Posterior cingulate gyrus (tissue), 11 donors: ENCODE measurements at regions not wholly inside any gene's neighbourhood (a gene's known extent, or its start where the extent isn't known, plus 50 kb on each side); places are given as distances from the start of the nearest gene placed in this dataset.
"Not testable (repeated sequence)": the region's sequence is repeated elsewhere in the genome, so short reads cannot be mapped to it uniquely, and the experiment has no call there.

Source experiments
- DNase-seq, 10 donors: peaks; one replicate each; pipeline versions ENCODE4 v3.0.0 to v3.0.0-alpha.2; 2020 to 2021; ENCODE audit warnings: mixed read lengths in 3 of 10
- intact Hi-C: fragments of 100-400 bp; cut with DNase I; formaldehyde crosslinking; loops from one replicate; pipeline ENCODE4 v1.15.1; 2023

DNA sequence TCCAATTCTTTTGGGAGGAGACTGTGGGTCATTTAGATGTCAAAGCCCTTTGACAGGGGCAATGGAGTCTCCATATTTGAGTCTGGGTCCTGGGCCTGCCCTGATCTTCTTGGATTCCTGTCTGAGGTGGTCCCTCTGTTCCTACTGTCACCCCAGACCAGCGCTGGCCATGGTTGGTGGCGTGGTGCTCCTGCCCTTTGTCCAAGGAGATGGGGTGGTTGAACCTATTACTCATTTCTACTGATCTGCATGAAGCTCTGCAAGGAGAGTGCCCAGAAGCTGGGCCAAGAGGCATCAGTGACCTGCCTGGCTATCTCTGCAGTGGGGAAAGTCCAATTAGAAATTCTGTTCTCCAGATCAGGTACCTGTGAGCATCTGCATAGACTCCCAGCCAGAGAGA lies 355.6 kb upstream of the NUPR2 start:
- intact Hi-C loops = no loop called here
- no peak for DNase-seq

DNA sequence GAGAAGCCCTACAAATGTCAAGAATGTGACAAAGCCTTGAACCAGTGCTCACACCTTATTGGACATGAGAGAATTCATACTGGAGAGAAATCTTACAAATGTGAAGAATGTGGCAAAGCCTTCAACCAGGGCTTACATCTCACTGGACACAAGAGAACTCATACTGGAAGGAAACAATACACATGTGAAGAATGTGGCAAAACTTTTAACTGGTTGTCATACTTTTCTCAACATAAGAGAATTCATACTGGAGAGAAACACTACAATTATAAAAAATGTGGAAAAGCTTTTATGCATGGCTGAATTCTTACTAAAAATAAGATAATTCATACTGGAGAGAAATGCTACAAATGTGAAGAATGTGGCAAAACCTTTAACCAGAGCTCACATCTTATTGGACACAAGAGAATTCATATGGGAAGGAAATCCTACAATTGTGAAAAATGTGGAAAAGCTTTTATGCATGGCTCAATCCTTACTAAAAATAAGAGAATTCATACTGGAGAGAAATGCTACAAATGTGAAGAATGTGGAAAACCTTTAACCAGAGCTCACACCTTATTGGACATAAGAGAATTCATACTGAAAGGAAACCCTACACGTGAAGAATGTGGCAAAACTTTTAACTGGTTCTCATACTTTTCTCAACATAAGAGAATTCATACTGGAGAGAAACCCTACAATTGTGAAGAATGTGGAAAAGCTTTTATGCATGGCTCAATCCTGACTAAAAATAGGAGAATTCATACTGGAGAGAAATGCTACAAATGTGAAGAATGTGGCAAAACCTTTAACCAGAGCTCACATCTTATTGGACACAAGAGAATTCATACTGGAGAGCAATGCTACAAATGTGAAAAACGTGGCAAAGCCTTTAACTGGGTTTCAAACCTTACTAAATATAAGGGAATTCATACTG lies 350.6 kb upstream of the NUPR2 start:
- DNase-seq, intact Hi-C loops: not testable (repeated sequence)

DNA sequence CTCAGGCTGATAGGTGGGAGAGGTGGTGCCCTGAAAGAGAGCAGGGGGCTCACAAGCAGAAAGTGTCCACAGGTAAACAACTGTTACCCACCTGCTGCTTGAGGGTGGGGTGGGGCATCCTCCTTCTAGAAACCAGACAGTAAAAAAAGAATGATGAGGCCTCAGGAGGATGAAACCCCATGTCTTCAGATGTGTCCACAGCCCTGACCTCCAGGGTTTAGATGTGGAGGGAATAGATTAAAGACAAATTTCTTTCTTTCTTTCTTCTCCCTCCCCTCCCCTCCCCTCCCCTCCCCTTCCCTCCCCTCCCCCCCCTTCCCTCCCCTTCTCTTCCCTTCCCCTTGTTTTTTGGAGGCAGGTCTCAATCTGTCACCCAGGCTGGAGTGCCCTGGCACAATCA lies 333.5 kb upstream of the NUPR2 start:
- intact Hi-C loops = no loop called here
- DNase-seq = no peak

DNA sequence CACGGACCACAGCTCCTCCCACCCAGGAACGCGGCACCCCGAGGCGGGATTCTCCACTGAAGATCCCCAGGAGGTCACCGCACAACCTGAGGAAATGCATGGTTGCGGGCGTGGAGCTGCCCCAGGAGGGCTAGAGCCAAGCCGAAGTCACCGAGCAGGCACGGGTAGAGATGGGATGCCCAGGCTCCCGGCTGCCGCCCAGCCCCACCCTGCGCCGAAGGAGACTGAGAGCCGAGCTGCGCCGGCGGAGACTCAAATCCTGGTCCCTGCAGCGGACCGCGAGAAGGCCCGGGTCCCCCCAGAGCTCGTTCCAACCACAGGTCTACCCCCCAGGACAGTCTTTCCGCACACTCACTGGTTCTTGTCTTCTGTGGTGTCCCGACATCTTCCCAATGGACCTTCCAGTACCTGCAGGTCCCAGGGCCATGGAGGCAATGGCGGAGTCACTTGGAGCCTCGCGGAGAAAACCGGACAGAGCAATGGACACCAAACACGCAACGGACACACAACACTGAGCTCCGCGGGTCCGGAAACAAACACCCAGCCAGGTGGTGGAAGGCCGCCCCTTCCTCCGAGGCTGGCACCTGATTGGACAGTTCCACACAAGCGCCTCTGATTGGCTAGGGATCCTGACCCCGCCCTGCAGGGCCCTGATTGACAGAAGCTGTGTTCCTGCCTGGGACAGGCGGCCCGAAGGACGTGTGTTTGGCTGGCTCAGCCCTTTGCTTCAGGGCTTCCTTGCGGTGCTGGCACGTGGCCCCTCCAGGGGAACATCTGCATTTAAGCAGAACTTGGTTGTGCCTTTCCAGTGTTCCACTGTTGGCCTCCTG lies 331.9 kb upstream of the NUPR2 start:
- intact Hi-C loops = no loop called here
- peak in 4 of 10 donors; percentile 21 to 86 (median 80) for DNase-seq

DNA sequence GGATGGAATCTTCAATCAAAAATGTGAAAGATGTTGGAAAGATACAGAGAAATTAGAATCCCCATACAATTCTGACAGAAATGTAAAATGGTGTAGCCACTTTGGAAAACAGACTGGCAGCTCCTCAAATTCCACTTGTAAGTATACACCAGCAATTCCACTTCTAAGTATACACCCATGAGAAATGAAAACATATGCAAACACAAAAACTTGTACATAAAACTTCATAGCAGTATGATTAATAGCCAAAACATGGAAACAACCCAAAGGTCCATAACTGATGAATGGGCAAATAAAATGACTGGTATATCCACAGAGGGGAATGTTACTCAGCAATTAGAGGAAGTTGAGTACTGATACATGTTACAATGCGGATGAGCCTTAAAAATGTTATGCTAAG lies 304.3 kb upstream of the NUPR2 start:
- DNase-seq, intact Hi-C loops: not testable (repeated sequence)

DNA sequence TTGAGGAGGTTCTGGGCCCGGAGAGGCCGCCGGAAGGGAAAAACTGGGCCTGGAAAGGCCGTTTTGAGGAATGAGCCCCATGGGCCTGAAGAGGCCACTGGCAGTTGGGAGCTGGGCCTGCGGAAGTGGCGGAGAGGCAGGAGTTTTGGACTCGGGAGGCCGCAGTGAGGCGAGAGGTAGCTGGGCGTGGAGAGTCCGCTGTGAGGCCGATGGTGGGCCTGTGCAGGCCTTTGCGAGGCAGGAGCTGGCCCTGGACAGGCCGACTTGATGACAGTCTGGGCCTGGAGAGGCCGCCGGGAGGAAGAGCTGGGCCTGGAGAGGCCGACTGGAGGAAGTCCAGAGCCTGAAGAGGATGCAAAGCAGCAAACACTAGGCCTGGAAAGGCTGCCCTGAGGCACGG lies 259.0 kb upstream of the NUPR2 start:
- DNase-seq = no peak
- intact Hi-C loops = no loop called here

DNA sequence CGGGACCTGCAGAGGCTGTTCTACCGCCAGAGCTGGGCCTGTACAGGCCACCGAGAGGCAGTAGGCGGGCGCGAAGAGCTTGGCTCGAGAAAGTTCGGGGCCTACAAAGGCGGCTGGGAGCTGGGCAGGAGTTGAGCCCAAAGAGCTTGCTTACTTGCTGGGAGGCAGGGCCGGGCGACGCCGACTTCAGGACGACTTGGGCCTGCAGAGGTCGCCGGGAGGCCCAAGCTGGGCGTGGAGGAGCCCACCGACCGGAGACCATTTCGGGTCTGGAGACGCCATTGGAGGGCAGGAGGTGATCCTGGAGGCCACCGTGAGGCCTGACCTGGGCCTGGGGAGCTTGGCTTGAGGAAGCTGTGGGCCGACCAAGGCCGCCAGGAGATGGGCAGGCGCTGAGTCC lies 258.4 kb upstream of the NUPR2 start:
- intact Hi-C loops, DNase-seq: not testable (repeated sequence)

DNA sequence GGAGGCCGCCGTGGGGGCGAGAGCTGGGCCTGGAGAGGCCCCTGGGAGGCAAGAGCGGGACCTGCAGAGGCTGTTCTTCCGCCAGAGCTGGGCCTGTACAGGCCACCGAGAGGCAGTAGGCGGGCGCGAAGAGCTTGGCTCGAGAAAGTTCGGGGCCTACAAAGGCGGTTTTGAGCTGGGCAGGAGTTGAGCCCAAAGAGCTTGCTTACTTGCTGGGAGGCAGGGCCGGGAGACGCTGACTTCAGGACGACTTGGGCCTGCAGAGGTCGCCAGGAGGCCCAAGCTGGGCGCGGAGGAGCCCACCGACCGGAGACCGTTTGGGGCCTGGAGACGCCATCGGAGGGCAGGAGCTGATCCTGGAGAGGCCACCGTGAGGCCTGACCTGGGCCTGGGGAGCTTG lies 257.1 kb upstream of the NUPR2 start:
- intact Hi-C loops = not testable (repeated sequence)
- peak in 9 of 10 donors; percentile 7 to 100 (median 83) for DNase-seq

DNA sequence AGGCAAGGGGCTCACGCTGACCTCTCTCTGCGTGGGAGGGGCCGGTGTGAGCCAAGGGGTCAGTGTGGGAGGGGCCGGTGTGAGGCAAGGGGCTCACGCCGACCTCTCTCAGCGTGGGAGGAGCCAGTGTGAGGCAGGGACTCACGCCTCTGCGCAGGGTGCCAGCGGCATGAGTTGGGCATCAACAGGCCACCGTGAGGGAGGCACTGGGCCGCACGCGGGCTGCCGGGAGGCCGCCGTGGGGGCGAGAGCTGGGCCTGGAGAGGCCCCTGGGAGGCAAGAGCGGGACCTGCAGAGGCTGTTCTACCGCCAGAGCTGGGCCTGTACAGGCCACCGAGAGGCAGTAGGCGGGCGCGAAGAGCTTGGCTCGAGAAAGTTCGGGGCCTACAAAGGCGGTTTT lies 255.6 kb upstream of the NUPR2 start:
- peak in 6 of 10 donors; percentile 34 to 98 (median 78) for DNase-seq
- intact Hi-C loops = not testable (repeated sequence)

DNA sequence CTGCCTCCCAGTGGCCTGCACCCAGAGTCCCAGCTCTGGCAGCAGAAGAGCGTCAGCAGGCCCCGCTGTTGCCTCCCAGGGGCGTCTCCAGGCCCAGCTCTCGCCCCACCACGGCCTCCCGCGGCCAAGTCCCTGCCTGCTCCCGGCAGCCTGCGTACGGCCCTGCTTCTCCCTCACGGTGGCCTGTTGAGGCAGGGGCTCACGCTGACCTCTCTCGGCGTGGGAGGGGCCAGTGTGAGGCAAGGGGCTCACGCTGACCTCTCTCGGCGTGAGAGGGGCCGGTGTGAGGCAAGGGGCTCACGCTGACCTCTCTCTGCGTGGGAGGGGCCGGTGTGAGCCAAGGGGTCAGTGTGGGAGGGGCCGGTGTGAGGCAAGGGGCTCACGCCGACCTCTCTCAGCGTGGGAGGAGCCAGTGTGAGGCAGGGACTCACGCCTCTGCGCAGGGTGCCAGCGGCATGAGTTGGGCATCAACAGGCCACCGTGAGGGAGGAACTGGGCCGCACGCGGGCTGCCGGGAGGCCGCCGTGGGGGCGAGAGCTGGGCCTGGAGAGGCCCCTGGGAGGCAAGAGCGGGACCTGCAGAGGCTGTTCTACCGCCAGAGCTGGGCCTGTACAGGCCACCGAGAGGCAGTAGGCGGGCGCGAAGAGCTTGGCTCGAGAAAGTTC lies 254.1 kb upstream of the NUPR2 start:
- intact Hi-C loops, DNase-seq: not testable (repeated sequence)

DNA sequence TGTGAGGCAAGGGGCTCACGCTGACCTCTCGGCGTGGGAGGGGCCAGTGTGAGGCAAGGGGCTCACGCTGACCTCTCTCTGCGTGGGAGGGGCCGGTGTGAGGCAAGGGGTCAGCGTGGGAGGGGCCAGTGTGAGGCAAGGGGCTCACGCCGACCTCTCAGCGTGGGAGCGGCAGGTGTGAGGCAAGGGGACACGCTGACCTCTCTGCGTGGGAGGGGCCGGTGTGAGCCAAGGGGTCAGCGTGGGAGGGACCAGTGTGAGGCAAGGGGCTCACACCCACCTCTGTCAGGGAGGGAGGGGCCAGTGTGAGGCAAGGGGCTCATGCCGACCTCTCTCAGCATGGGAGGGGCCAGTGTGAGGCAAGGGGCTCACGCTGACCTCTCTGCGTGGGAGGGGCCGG lies 251.7 kb upstream of the NUPR2 start:
- DNase-seq, intact Hi-C loops: not testable (repeated sequence)

DNA sequence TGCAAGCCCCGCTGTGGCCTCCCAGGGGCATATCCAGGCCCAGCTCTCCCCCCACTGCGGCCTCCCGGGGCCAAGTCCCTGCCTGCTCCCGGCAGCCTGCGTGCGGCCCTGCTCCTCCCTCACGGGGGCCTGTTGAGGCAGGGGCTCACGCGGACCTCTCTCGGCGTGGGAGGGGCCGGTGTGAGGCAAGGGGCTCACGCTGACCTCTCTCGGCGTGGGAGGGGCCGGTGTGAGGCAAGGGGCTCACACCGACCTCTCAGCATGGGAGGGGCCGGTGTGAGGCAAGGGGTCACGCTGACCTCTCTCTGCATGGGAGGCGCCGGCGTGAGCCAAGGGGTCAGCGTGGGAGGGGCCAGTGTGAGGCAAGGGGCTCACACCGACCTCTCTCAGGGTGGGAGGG lies 251.2 kb upstream of the NUPR2 start:
- peak in 4 of 10 donors; percentile 10 to 95 (median 56) for DNase-seq

DNA sequence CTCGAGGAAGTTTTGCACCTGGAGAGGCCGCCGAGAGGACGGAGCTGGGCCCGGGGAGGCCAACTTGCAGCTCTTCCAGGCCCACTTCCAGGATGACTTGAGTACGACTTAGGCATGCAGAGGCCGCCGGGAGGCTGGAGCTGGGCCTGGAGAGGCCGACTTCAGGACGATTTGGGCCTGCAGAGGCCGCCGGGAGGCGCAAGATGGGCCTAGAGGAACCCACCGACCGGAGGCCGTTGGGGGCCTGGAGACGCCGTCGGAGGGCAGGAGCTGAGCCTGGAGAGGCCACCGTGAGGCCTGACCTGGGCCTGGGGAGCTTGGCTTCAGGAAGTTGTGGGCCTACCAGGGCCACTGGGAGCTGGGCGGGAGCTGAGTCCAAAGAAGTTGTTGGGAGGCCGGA lies 250.5 kb upstream of the NUPR2 start:
- intact Hi-C loops = not testable (repeated sequence)
- peak in 1 of 10 donors; percentile 84 for DNase-seq

More for the DNA sequence above, 251.2 kb upstream of the NUPR2 start:
- intact Hi-C loops = not testable (repeated sequence)

DNA sequence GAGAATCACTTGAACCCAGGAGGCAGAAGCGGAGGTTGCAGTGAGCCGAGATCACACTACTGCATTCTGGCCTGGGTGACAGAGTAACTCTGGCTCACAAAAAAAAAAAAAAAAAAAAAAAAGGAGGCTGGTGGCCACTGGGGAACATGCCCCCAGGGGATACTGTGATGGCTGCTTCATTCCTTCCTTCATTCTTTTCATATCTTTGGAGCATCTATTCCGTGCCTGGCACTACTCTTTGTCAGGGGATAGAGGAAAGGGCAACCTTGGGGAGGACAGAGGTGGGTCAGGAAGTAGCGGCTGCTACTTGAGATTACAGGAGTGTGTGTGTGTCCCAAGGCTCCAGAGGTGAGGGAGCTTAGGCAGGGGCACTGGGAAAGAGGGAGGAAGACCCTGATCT lies 236.4 kb upstream of the NUPR2 start:
- DNase-seq, intact Hi-C loops: not testable (repeated sequence)

DNA sequence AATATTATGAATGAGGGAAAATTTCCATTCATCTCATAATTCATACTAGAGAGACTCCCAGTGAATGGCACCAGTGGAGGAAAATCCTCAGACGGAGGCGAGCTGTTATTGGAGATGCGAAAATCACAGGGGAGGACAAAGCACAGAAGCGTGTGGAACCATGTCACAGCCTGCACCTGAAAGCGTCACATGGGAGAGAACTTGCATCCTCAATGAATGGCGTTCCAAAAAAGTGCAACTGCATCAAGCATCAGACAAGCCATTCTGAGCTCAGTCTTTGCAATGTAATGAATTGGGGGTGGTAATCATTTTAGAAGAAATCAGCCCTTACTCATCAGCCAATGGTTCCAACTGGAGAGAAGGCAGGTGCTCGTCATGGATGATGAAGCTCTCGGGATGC lies 235.0 kb upstream of the NUPR2 start:
- intact Hi-C loops, DNase-seq: not testable (repeated sequence)

DNA sequence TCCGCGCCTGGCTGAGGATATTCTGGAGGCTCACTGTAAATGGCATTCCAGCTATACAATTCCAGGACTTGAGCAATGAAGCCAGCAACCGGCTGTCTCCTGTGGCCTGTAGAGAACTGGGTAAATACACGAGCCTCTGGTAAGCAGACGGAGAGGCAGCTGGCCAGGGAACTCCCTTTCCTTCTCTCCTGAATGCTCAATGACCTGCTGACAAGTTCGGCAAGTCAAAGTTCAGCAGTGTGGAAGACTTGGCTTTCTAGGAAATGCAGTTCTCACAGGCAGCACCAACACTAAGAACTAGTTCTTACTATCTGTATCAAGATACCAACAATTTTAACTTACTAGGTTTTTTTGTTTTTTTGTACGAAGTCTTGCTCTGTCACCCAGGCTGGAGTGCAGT lies 232.1 kb upstream of the NUPR2 start:
- DNase-seq, intact Hi-C loops: not testable (repeated sequence)

DNA sequence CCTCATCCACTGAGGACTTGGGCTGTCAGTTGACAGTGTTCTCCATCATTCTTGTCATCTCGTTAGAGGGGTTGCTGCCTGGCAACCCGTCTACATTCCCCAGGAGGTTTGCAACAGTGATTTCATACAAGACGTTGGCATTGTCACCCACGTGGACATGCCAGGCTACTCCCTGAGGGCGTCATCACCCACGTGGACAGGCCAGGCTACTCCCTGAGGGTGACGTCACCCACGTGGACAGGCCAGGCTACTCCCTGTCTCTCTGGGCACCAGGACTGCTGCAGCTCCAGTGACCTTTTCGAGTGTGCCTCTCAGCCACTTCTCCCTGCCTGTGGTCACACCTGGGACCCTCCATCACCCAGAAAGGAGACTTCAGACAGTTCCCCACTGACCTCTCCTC lies 212.1 kb upstream of the NUPR2 start:
- intact Hi-C loops, DNase-seq: not testable (repeated sequence)

DNA sequence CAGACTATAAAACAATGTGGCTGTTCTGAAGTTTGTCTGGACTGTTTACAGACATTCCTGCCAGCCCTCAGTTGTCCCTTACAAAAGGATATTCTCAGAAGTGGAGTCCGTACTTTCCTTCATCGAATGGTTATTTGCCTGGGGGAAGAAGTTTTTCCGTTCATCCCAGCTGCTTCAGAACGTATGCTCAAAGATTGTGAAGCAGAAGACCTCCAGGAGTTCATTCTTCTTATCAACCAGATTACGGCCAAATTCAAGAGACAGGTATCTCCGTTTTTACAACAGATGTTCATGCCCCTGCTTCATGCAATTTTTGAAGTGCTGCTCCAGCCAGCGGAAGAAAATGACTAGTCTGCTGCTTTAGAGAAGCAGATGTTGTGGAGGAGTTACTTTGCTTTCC lies 174.3 kb upstream of the NUPR2 start:
- no peak for DNase-seq
- intact Hi-C loops = no loop called here

DNA sequence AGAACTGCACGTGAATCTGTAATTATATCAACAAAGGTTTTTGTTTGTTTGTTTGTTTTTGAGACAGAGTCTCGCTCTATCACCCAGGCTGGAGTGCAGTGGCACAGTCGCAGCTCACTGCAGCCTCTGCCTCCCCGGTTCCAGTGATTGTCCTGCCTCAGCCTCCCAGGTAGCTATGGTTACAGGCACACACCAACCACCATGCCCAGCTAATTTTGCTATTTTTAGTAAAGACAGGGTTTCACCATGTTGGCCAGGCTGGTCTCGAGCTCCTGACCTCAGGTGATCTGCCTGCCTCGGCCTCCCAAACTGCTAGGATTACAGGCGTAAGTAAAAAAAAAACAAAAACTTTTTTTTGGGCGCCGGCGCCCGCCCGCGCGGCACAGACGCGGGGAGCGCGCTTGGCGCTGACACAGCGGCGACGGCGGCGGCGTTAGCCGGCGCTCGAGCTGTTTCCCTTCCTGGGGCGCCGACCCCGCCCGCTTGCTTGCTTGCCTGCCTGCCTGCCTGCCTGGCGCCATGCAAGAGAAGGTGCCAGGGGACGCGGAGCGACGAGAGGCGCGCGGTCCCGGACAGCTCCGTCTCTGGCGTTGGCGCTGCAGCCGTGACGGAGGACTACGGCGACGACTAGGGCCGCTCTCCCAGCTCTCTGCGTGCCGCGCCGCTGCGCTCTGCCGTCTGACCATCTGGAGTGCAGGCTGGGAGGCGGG lies 171.4 kb upstream of the NUPR2 start:
- DNase-seq = peak; percentile 11 to 91 (median 38)
- intact Hi-C loops = no loop called here

DNA sequence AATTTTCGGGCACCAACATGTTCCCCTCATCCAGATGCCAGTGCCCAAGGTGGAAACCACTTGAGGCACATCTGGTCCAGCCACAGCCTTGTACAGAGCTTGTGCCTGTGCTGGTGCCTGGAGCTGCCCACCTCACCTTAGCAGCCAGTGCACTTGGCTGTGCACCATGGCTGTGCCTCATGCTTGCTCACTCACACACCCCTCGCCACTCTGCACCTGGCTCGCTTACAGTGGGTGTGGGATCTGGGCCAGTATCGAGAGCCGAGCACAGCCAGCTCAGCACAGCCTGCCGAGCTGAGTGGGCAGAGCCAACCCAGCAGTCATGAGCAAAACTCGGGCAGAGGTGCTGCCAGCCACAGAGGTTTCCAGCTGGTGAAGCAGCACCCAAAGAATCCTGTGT lies 139.9 kb upstream of the NUPR2 start:
- intact Hi-C loops = no loop called here
- DNase-seq = peak in 5 of 10 donors; percentile 6 to 86 (median 30)
